ENCODE measurements at regions not wholly inside any gene's neighbourhood (a gene's known extent, or its start where the extent isn't known, plus 50 kb on each side); places are given as distances from the start of the nearest gene placed in this dataset.

DNA sequence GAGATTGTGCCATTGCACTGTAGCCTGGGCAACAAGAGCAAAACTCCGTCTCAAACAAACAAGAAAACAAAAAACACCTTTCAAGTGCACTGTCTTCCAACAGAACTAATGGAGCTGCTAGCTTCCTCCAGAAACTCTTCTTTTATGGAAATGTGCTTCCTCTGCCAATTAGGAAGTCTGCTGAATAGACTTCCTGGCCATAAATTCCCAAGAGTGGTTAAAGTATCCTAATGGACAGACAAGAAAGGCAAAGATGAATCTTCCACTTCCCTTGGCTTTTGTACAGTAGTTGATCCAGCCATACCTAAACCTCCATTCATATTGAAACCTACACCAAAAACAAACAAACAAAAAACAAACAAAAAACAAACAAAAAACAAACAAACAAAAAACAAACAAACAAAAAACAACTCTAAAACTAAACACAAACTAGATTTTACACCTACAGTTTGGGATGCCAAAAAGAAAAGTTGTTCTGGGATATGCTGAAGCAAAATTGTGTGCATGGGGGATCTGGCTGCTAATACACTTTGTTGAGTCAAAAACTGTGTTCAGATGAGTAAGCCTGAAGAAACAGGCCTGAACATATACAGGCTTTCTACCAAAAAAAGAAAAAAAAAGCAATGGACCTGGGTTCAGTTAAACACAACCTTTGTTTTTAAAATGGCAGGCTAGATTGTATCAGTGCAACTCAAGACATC lies 59.8 kb upstream of the CARMIL1 start:
- Histone ChIP-seq H3K36me3 (ENCODE audit: control insufficient read depth in 5 of 5, insufficient read depth in 5 of 5, low read length in 5 of 5) (no peaks in the 10 kb centered on the region), H3K4me1 (ENCODE audit: control insufficient read depth in 5 of 5, insufficient read depth in 5 of 5, low read length in 5 of 5) (peaks cover 0 to 36% (median 20%) of the 10 kb centered on the region in 5 donors), H3K27me3 (ENCODE audit: control insufficient read depth in 5 of 5, insufficient read depth in 4 of 5, low read length in 5 of 5) (no peaks in the 10 kb centered on the region), H3K27ac (ENCODE audit: low read depth, low read length) (no peak overlapping the region), H3K9me3 (ENCODE audit: control insufficient read depth in 5 of 5, low read length in 5 of 5) (no peaks in the 10 kb centered on the region), H3K9ac (ENCODE audit: low read length in 5 of 5) (no peak overlapping the region), H3K4me3 (ENCODE audit: low read depth in 1 of 5, low read length in 5 of 5) (no peak overlapping the region)

DNA sequence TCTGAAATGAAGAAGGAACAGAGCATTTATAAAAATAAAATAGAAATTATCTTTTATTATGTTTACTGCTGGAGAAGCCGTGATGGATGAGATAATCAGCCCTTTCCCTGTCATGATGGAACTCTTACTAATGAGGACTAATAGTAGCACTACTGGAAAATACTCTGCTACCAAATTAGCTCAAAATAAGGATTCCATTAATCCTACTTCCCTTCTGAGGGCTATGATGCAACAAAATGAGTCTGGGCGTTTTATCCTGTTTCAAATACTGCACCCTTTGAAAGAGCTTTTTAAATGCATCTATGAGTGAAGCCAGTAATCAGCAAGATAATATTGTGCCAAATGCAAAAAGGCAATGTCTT lies 59.3 kb upstream of the CARMIL1 start:
- H3K27ac ChIP-seq (ENCODE audit: low read depth, low read length) = no peak overlapping the region
- H3K4me3 ChIP-seq (ENCODE audit: low read depth in 1 of 5, low read length in 5 of 5) = no peak overlapping the region
- H3K36me3 ChIP-seq (ENCODE audit: control insufficient read depth in 5 of 5, insufficient read depth in 5 of 5, low read length in 5 of 5) = no peaks in the 10 kb centered on the region
- H3K4me1 ChIP-seq (ENCODE audit: control insufficient read depth in 5 of 5, insufficient read depth in 5 of 5, low read length in 5 of 5) = peaks cover 0 to 36% (median 20%) of the 10 kb centered on the region in 5 donors
- no peak overlapping the region for H3K9ac ChIP-seq (ENCODE audit: low read length in 5 of 5)
- H3K27me3 ChIP-seq (ENCODE audit: control insufficient read depth in 5 of 5, insufficient read depth in 4 of 5, low read length in 5 of 5) = no peaks in the 10 kb centered on the region
- no peaks in the 10 kb centered on the region for H3K9me3 ChIP-seq (ENCODE audit: control insufficient read depth in 5 of 5, low read length in 5 of 5)

DNA sequence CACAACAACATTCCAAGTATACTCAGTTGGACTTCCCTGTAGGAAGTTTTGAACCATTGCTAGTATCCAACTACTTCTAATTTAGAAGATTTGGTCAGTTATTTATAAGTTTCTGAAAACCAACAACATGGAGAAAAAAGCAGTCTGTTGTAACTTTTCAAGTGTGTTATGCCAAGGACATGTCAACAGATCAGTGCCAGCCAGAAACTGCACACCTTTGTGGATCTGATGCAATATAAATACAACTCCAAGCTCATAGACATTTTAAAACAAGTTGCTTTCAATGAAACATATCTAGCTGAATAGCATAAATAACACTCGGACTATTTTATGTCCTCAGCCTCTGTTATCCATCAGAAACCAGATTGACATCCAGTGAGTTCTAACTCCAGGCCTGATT lies 58.3 kb upstream of the CARMIL1 start:
- peaks cover 0 to 36% (median 20%) of the 10 kb centered on the region in 5 donors for H3K4me1 ChIP-seq (ENCODE audit: control insufficient read depth in 5 of 5, insufficient read depth in 5 of 5, low read length in 5 of 5)
- no peaks in the 10 kb centered on the region for H3K27me3 ChIP-seq (ENCODE audit: control insufficient read depth in 5 of 5, insufficient read depth in 4 of 5, low read length in 5 of 5)
- no peaks in the 10 kb centered on the region for H3K36me3 ChIP-seq (ENCODE audit: control insufficient read depth in 5 of 5, insufficient read depth in 5 of 5, low read length in 5 of 5)
- H3K27ac ChIP-seq (ENCODE audit: low read depth, low read length) = no peak overlapping the region
- H3K4me3 ChIP-seq (ENCODE audit: low read depth in 1 of 5, low read length in 5 of 5) = no peak overlapping the region
- no peak overlapping the region for H3K9ac ChIP-seq (ENCODE audit: low read length in 5 of 5)
- no peaks in the 10 kb centered on the region for H3K9me3 ChIP-seq (ENCODE audit: control insufficient read depth in 5 of 5, low read length in 5 of 5)

DNA sequence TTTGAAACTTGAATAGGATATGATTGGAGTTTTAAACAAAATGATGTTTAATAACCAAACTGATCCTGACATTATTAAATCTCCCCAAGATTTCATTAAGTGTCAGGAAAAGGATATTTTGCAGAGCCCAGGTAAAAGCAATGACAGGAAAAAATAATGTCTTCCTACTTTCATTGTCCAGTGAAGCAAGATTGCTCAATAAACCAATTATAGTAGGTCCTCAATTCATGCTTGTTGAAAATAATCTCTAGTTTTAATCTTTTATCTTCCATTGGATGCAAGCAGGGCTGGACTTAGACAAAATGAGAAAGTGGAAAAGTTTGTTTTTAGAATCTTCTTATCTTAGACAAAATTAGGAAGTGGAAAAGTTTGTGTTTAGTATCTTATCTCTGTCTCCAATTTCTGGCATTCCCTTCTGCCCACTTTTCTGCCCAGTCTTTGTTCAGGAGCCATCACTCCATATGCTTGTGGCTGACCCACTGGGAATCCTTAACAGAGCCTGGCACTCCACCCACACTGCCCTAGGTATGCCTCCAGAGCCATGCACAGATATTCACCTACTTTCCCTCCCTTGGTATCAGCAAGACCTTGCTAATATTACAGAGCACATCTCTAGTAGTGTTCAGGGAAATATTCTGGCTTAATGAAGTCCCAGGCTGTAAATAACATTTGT lies 57.0 kb upstream of the CARMIL1 start:
- peaks cover 0 to 36% (median 20%) of the 10 kb centered on the region in 5 donors for H3K4me1 ChIP-seq (ENCODE audit: control insufficient read depth in 5 of 5, insufficient read depth in 5 of 5, low read length in 5 of 5)
- no peaks in the 10 kb centered on the region for H3K36me3 ChIP-seq (ENCODE audit: control insufficient read depth in 5 of 5, insufficient read depth in 5 of 5, low read length in 5 of 5)
- H3K4me3 ChIP-seq (ENCODE audit: low read depth in 1 of 5, low read length in 5 of 5) = no peak overlapping the region
- no peak overlapping the region for H3K27ac ChIP-seq (ENCODE audit: low read depth, low read length)
- H3K27me3 ChIP-seq (ENCODE audit: control insufficient read depth in 5 of 5, insufficient read depth in 4 of 5, low read length in 5 of 5) = no peaks in the 10 kb centered on the region
- no peak overlapping the region for H3K9ac ChIP-seq (ENCODE audit: low read length in 5 of 5)
- no peaks in the 10 kb centered on the region for H3K9me3 ChIP-seq (ENCODE audit: control insufficient read depth in 5 of 5, low read length in 5 of 5)

DNA sequence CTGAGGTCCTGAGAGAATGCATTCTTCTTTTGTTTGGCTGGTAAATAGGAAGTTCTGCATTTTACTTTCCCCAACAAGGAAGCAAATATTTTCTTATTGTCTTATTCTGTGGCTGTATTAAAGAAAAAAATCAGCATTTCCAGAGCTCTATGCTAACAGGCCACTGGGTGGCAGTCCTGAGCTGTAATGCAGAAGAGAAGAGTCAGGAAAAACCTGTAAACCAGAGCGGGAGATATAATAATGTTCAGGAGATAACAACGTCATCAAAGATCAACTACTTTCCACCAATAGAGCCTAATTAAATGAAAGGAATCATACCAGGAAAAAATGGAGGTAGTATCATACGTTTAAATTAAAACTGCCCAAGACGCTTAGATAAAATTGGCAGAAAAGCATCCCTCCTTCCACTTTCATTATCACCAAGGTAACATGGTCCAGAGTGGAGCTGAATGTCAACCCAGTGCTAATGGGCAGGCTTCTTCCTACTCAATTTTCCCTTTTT lies 55.6 kb upstream of the CARMIL1 start:
- Histone ChIP-seq H3K9me3 (ENCODE audit: control insufficient read depth in 5 of 5, low read length in 5 of 5) (no peaks in the 10 kb centered on the region), H3K36me3 (ENCODE audit: control insufficient read depth in 5 of 5, insufficient read depth in 5 of 5, low read length in 5 of 5) (no peaks in the 10 kb centered on the region), H3K27me3 (ENCODE audit: control insufficient read depth in 5 of 5, insufficient read depth in 4 of 5, low read length in 5 of 5) (no peaks in the 10 kb centered on the region), H3K4me3 (ENCODE audit: low read depth in 1 of 5, low read length in 5 of 5) (peak overlapping the region in 4 of 5 donors; percentile 36 to 49 (median 44)), H3K27ac (ENCODE audit: low read depth, low read length) (no peak overlapping the region), H3K4me1 (ENCODE audit: control insufficient read depth in 5 of 5, insufficient read depth in 5 of 5, low read length in 5 of 5) (peaks cover 0 to 30% (median 20%) of the 10 kb centered on the region in 5 donors), H3K9ac (ENCODE audit: low read length in 5 of 5) (peak overlapping the region in 2 of 5 donors; percentile 20 to 52)

DNA sequence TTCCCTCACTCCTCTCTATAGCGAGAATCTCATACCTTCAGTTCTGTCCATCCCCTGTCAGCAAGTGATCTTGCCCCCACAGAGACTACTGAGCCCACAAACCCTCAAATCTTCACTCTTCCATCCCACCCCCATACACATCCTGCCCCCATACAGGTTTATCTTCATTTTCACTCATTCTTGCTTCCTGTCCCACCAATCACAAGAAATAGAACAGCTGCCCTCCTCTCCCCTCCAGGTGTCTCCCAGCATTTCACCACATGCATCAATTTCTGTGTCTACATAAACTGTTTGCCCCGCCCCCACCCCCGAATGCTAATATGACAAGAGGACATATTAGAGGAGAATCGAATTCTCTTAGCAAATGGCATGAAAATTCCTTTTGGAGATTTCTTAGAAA lies 54.9 kb upstream of the CARMIL1 start:
- Histone ChIP-seq H3K27me3 (ENCODE audit: control insufficient read depth in 5 of 5, insufficient read depth in 4 of 5, low read length in 5 of 5) (no peaks in the 10 kb centered on the region), H3K9ac (ENCODE audit: low read length in 5 of 5) (no peak overlapping the region), H3K9me3 (ENCODE audit: control insufficient read depth in 5 of 5, low read length in 5 of 5) (no peaks in the 10 kb centered on the region), H3K4me1 (ENCODE audit: control insufficient read depth in 5 of 5, insufficient read depth in 5 of 5, low read length in 5 of 5) (peaks cover 0 to 25% (median 17%) of the 10 kb centered on the region in 5 donors), H3K4me3 (ENCODE audit: low read depth in 1 of 5, low read length in 5 of 5) (no peak overlapping the region), H3K36me3 (ENCODE audit: control insufficient read depth in 5 of 5, insufficient read depth in 5 of 5, low read length in 5 of 5) (no peaks in the 10 kb centered on the region), H3K27ac (ENCODE audit: low read depth, low read length) (no peak overlapping the region)

DNA sequence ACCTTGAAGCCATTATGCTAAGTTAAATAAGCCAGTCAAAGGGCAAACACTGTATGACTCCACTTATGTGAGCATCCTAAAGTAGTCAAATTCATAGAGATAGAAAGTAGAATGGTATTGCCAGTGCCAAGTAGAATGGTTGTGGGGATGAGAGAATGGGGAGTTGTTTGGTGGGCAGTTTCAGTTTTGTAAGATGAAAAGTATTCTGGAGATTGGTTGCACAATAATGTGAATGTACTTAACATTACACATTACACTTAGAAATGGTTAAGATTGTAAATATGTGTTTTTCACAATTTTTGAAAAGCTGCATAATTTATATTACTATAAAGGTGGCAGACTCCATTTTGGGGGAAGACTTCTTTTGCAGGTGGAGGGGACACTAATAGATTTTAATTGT lies 51.3 kb upstream of the CARMIL1 start:
- no peaks in the 10 kb centered on the region for H3K27me3 ChIP-seq (ENCODE audit: control insufficient read depth in 5 of 5, insufficient read depth in 4 of 5, low read length in 5 of 5)
- no peak overlapping the region for H3K9ac ChIP-seq (ENCODE audit: low read length in 5 of 5)
- H3K4me1 ChIP-seq (ENCODE audit: control insufficient read depth in 5 of 5, insufficient read depth in 5 of 5, low read length in 5 of 5) = peaks cover 0 to 20% (median 18%) of the 10 kb centered on the region in 5 donors
- no peaks in the 10 kb centered on the region for H3K36me3 ChIP-seq (ENCODE audit: control insufficient read depth in 5 of 5, insufficient read depth in 5 of 5, low read length in 5 of 5)
- no peak overlapping the region for H3K4me3 ChIP-seq (ENCODE audit: low read depth in 1 of 5, low read length in 5 of 5)
- no peaks in the 10 kb centered on the region for H3K9me3 ChIP-seq (ENCODE audit: control insufficient read depth in 5 of 5, low read length in 5 of 5)
- no peak overlapping the region for H3K27ac ChIP-seq (ENCODE audit: low read depth, low read length)
